GM23338 (cell line): ENCODE measurements at regions not wholly inside any gene's neighbourhood (a gene's known extent, or its start where the extent isn't known, plus 50 kb on each side); places are given as distances from the start of the nearest gene placed in this dataset.

Experiments used
- ATAC-seq: fragments of 200-7000 bp; cut with Tn5 transposase; 3 replicates; pipeline ENCODE4 v1.9.1; 2020
- DNase-seq: peaks from one replicate; pipeline ENCODE4 v3.0.0-alpha.2; 2015; ENCODE audit warnings: low spot score
- H2AFZ ChIP-seq: fragments of 200-600 bp; sonication (generic); 2 replicates; pipeline ENCODE4 v1.8.0; 2016; ENCODE audit warnings: antibody characterized with exemption, mild to moderate bottlenecking, moderate library complexity
- H3F3A ChIP-seq: fragments of 200-600 bp; sonication (generic); replicated peaks from 2 replicates; pipeline ENCODE4 v1.8.0; 2017; ENCODE audit warnings: antibody characterized with exemption, mixed run types, low read depth
- H3K27ac ChIP-seq: fragments of 200-600 bp; sonication (generic); 2 replicates; pipeline ENCODE4 v1.6.1; 2016; ENCODE audit warnings: low read depth
- H3K27me3 ChIP-seq: fragments of 200-600 bp; sonication (generic); 2 replicates; pipeline ENCODE4 v1.8.0; 2016; ENCODE audit warnings: mild to moderate bottlenecking, mixed run types, moderate library complexity; ENCODE audit not compliant: insufficient read depth
- H3K36me3 ChIP-seq: fragments of 200-600 bp; sonication (generic); 2 replicates; pipeline ENCODE4 v1.8.0; 2016; ENCODE audit warnings: mild to moderate bottlenecking; ENCODE audit not compliant: insufficient read depth
- H3K4me1 ChIP-seq: fragments of 200-600 bp; sonication (generic); 2 replicates; pipeline ENCODE4 v1.8.0; 2016; ENCODE audit warnings: mild to moderate bottlenecking, moderate library complexity; ENCODE audit not compliant: insufficient read depth
- H3K4me2 ChIP-seq: fragments of 200-600 bp; sonication (generic); 2 replicates; pipeline ENCODE4 v1.7.1; 2017; ENCODE audit warnings: mixed run types
- H3K4me3 ChIP-seq: fragments of 200-600 bp; sonication (generic); 2 replicates; pipeline ENCODE4 v1.6.1; 2016; ENCODE audit warnings: mixed run types
- H3K79me2 ChIP-seq: fragments of 200-600 bp; sonication (generic); replicated peaks from 2 replicates; pipeline ENCODE4 v1.8.0; 2017; ENCODE audit warnings: mild to moderate bottlenecking; ENCODE audit not compliant: insufficient read depth
- H3K9me2 ChIP-seq: fragments of 200-600 bp; sonication (generic); 2 replicates; pipeline ENCODE4 v1.8.0; 2017; ENCODE audit not compliant: insufficient read depth
- H4K20me1 ChIP-seq: fragments of 200-600 bp; sonication (generic); replicated peaks from 2 replicates; pipeline ENCODE4 v1.8.0; 2017; ENCODE audit warnings: mild to moderate bottlenecking; ENCODE audit not compliant: insufficient read depth
- H3K27ac Mint-ChIP-seq: 2 replicates; pipeline ENCODE4 v1.8.0; 2020; ENCODE audit warnings: inconsistent platforms, mild to moderate bottlenecking, moderate library complexity, mixed read lengths
- H3K27me3 Mint-ChIP-seq: 3 replicates; pipeline ENCODE4 v1.8.0; 2022; ENCODE audit warnings: low read depth, mild to moderate bottlenecking, moderate library complexity, mixed read lengths, inconsistent platforms; ENCODE audit not compliant: insufficient read depth, poor library complexity
- H3K36me3 Mint-ChIP-seq: 3 replicates; pipeline ENCODE4 v1.8.0; 2021; ENCODE audit warnings: low read depth, mild to moderate bottlenecking, inconsistent platforms, moderate library complexity, mixed read lengths
- H3K4me1 Mint-ChIP-seq: 3 replicates; pipeline ENCODE4 v1.8.0; 2020; ENCODE audit warnings: mild to moderate bottlenecking, inconsistent platforms, mixed read lengths
- H3K4me3 Mint-ChIP-seq: 3 replicates; pipeline ENCODE4 v1.8.0; 2021; ENCODE audit warnings: moderate library complexity, mild to moderate bottlenecking, inconsistent platforms, mixed read lengths
- H3K9me3 Mint-ChIP-seq: 3 replicates; pipeline ENCODE4 v1.8.0; 2020; ENCODE audit warnings: moderate library complexity, mild to moderate bottlenecking, inconsistent platforms, mixed read lengths
- CREB1 ChIP-seq: fragments of 250-450 bp; sonication (Bioruptor Pico); IDR thresholded peaks from 2 replicates; pipeline ENCODE4 v1.5.0; 2020; ENCODE audit warnings: low read depth, mild to moderate bottlenecking, moderate library complexity
- CTCF ChIP-seq, 2 experiments: fragments of 200-600 bp in 1 of 2; sonication (generic) in 1 of 2; conservative IDR thresholded peaks; 2 replicates each; pipeline versions ENCODE4 v1.5.1 to v1.6.1; 2016 to 2017; ENCODE audit warnings: antibody characterized with exemption in 2 of 2, low read depth in 2 of 2, mild to moderate bottlenecking in 2 of 2, moderate library complexity in 1 of 2
- EZH2phosphoT487 ChIP-seq: fragments of 200-600 bp; sonication (generic); IDR thresholded peaks from one replicate; pipeline ENCODE4 v1.8.1; 2018; ENCODE audit warnings: antibody characterized with exemption; ENCODE audit not compliant: unreplicated experiment
- JUNB ChIP-seq: IDR thresholded peaks from one replicate; pipeline ENCODE4 v1.6.1; 2016; ENCODE audit warnings: antibody characterized with exemption; ENCODE audit not compliant: unreplicated experiment
- NANOG ChIP-seq: IDR thresholded peaks from 2 replicates; pipeline ENCODE4 v1.6.1; 2016; ENCODE audit warnings: antibody characterized with exemption, borderline replicate concordance
- POLR2AphosphoS5 ChIP-seq: IDR thresholded peaks from 2 replicates; pipeline ENCODE4 v1.6.1; 2016; ENCODE audit warnings: antibody characterized with exemption, low read depth
- REST ChIP-seq: IDR thresholded peaks from one replicate; pipeline ENCODE4 v1.6.1; 2018; ENCODE audit warnings: antibody characterized with exemption; ENCODE audit not compliant: unreplicated experiment
- STAT1 ChIP-seq: IDR thresholded peaks from one replicate; pipeline ENCODE4 v1.6.1; 2016; ENCODE audit warnings: antibody characterized with exemption; ENCODE audit not compliant: unreplicated experiment
- ZNF114 ChIP-seq: fragments of 250-450 bp; sonication (Bioruptor Pico); IDR thresholded peaks from 2 replicates; pipeline ENCODE4 v1.5.0; 2020; ENCODE audit warnings: mild to moderate bottlenecking, moderate library complexity

- Mint-ChIP-seq H3K27ac (no peak overlapping the region), H3K4me1 (peaks cover 12% of the 10 kb centered on the region), H3K9me3 (no peaks in the 10 kb centered on the region), H3K27me3 (peaks cover 7% of the 10 kb centered on the region), H3K4me3 (no peak overlapping the region), H3K36me3 (no peaks in the 10 kb centered on the region)
- no peak overlapping the region for H3K4me2 ChIP-seq
- no peaks in the 10 kb centered on the region; the same call in 1 of the 2 replicates for H3K9me2 ChIP-seq
- H3K27ac ChIP-seq, result no peak overlapping the region
- no peak overlapping the region for H2AFZ ChIP-seq
- H3K79me2 ChIP-seq, result no peaks in the 10 kb centered on the region
- H3F3A ChIP-seq, result no peaks in the 10 kb centered on the region
- TF ChIP-seq STAT1, result no peak
- TF ChIP-seq NANOG, result no peak
- TF ChIP-seq CREB1 (CRISPR knock-in tag), result no peak
- no peaks in the 10 kb centered on the region for H3K4me1 ChIP-seq
- H3K4me3 ChIP-seq, result no peak overlapping the region
- DNase-seq, result peak; percentile 11
- no peak for ATAC-seq
- H3K36me3 ChIP-seq, result no peaks in the 10 kb centered on the region
- H4K20me1 ChIP-seq, result no peaks in the 10 kb centered on the region
- H3K27me3 ChIP-seq, result no peaks in the 10 kb centered on the region
Observed at GRCh38 chr5:174189654-174190541, 144.4 kb downstream of the NSG2 start.

- no peaks in the 10 kb centered on the region for H4K20me1 ChIP-seq
- H3K9me2 ChIP-seq, result no peaks in the 10 kb centered on the region; the same call in 1 of the 2 replicates
- ATAC-seq (no peak), DNase-seq (no peak)
- TF ChIP-seq POLR2AphosphoS5, result no peak
- TF ChIP-seq EZH2phosphoT487, result no peak
- TF ChIP-seq ZNF114 (CRISPR knock-in tag), result no peak
- no peak for TF ChIP-seq REST
- TF ChIP-seq CTCF (conservative IDR thresholded peaks at IDR 0.05; ENCODE audit: low read depth in 2 of 2), result no peak
- no peak for TF ChIP-seq JUNB
- no peak for TF ChIP-seq STAT1
- peaks cover 5% of the 10 kb centered on the region; the same call in 1 of the 2 replicates for H3K4me1 ChIP-seq
- no peak overlapping the region for H3K27ac ChIP-seq
- H3F3A ChIP-seq, result no peaks in the 10 kb centered on the region
- Mint-ChIP-seq H3K27ac (no peak overlapping the region), H3K36me3 (no peaks in the 10 kb centered on the region), H3K9me3 (no peaks in the 10 kb centered on the region), H3K4me3 (no peak overlapping the region), H3K4me1 (peaks cover 23% of the 10 kb centered on the region), H3K27me3 (peaks cover 7% of the 10 kb centered on the region)
- H2AFZ ChIP-seq, result no peak overlapping the region
- H3K27me3 ChIP-seq, result no peaks in the 10 kb centered on the region
- H3K36me3 ChIP-seq, result no peaks in the 10 kb centered on the region
- no peak overlapping the region for H3K4me3 ChIP-seq
- no peaks in the 10 kb centered on the region for H3K79me2 ChIP-seq
- H3K4me2 ChIP-seq, result no peak overlapping the region
Observed at GRCh38 chr5:174191076-174191475, 145.6 kb downstream of the NSG2 start.
